SK-N-DZ (cell line): ENCODE measurements at regions not wholly inside any gene's neighbourhood (a gene's known extent, or its start where the extent isn't known, plus 50 kb on each side); places are given as distances from the start of the nearest gene placed in this dataset.
"Not testable (repeated sequence)": the region's sequence is repeated elsewhere in the genome, so short reads cannot be mapped to it uniquely, and the experiment has no call there.

Experiments
- DNase-seq: peaks from one replicate; pipeline ENCODE4 v3.0.0-alpha.2; 2015; ENCODE audit warnings: low spot score

DNA sequence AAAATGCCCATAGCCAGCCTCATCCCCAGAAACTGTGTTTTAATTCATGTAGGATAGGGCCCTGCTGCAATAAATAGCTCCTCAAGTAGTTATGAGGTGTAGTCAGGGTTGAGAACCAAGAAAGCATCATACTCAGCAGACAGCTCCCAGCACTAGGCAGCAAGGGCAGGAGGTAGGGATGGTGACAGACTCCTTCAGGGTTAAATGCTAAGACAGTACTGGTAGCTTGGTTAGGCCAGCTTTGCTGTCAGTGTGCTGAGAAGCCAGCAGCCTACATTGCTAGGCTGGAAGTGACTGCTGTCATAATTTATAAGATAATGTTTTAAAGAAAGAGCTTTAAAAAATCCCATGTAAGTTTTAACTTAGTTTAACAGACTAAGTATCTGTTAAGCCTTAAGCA, 113.9 kb upstream of the IMMP2L start:
- DNase-seq, result no peak

DNA sequence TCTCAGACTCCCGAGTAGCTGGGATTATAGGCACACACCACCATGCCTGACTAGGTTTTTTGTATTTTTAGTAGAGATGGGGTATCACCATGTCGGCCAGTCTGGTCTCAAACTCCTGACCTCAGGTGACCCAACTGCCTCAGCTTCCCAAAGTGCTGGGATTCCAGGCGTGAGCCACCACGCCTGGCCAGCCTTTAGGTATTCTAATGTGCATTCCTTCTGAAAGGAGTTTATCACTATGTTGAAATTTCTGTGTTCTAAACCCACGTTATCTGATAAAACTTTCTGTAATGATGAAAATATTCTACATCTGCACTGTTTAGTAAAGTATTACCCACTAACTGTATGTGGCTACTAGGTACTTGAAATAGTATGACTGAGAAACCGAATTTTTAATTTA, 110.6 kb upstream of the IMMP2L start:
- no peak for DNase-seq

DNA sequence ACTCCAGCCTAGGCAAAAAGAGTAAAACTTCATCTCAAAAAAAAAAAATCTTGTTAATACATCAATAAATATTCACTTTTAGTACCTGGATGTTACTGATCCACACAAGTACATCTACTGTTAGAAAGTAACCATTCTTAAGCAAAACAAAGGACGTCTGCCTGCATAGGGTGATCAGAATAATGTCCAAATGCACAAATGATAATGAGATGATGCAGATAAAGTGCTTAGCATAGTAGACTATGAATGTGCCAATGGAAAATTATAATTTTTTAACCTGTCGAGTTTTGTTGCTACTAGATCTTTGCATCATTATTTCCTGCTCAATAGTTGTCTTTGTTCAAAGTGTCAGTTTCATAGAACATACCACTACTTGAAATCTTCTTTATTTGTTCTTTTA, 109.6 kb upstream of the IMMP2L start:
- DNase-seq, result no peak

DNA sequence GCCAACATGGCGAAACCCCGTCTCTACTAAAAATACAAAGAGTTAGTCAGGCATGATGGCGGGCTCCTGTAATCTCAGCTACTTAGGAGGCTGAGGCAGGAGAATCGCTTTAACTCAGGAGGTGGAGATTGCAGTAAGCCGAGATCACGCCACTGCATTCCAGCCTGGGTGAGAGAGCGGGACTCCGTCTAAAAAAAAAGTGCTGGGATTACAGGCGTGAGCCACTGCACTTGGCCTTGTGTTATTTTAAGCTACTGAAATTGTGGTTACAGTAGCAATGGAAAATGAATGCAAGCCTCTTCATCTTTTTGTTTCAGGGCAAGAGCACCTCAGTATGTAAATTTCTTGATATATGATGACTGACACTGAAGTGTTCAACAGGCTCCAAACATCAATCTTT, 106.4 kb upstream of the IMMP2L start:
- DNase-seq, result no peak

DNA sequence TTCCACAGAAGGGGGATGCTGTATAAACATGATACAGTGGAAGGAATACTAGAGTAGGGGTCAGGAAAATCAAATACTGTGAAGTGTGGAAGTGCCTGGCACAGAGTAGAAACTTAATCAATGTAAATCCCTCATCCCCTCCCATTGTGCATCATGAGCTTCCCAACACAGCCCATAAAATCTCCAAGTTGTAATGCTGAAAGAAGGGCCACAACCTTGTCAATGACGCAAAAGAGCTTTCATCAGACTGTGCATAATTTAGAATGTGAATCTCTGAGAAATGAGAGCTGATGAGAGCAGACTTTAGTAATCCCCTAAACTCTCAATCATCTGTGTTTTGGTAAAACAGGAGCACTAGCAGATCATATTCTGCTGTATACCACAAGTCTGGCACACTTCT, 105.2 kb upstream of the IMMP2L start:
- DNase-seq, result no peak

DNA sequence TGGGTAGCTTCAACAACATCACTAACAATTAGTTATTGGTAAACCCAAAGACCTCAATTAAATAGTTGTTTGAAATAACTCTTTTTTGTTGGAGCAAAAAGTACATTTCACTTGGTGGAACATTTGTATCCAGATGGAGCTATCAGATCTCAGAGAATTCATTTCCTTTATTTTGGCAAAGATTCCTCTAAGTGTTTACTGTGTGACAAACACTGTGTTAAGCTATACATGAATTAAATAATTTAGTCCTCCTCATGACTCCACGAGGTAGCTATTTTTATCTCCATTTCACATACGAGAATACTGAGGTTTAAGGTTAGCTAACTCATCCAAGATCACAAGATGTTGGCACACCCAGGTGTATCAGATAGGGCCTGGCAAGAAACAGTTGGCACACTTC, 104.0 kb upstream of the IMMP2L start:
- no peak for DNase-seq

DNA sequence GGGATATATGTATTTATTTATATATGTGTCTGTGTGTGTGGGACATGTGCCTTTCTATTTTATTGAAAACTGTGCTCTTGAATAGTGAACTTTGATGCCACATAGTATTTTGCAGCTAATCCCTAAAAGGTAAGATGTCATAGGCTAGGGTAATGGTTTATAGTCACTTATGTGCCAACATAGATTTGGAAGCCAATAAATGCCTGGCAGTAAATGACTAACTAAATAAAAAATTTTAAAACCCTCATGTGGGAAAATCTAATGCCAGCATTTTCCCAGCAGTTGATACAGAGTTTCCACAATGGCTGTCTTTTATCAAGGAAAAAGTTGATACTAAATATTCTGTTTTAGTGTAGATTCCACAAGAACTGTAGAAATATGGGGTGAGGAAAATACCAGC, 101.5 kb upstream of the IMMP2L start:
- DNase-seq, result no peak

DNA sequence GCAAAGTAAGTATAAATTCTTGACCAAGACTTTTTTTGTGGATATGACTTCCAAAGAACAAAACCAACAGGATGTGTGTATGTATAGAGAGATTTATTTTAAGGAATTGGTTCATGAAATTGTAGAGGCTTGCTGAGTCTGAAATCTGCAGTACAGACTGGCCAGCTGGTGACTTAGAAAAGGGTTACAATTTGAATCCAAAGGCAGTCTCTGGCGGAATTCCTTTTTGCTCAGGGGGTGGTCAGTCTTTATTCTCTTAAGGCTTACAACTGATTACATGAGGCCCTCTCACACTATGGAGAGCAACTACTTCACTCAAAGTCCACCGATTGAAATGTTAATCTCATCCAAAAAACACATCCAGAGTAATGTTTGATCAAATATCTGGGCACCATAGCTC, 100.1 kb upstream of the IMMP2L start:
- DNase-seq, result no peak

DNA sequence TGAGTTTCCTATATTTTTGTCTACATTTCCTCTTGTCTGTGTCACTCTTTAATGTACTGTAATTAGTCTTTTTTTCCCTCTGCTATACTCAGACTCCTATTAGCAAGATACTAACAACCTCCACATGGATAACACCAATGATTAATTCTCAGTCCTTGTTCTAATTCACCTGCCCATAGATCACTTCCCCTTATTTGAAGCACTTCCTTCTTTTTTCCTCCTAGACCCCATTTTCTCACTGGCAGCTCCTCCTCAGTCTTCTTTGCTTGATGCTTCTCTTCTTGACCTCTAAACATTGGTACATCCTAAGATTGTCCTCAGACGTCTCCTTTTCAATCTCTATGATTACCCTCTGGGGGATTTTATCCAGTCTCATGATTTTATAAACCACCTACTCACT, 98.2 kb upstream of the IMMP2L start:
- DNase-seq, result no peak

DNA sequence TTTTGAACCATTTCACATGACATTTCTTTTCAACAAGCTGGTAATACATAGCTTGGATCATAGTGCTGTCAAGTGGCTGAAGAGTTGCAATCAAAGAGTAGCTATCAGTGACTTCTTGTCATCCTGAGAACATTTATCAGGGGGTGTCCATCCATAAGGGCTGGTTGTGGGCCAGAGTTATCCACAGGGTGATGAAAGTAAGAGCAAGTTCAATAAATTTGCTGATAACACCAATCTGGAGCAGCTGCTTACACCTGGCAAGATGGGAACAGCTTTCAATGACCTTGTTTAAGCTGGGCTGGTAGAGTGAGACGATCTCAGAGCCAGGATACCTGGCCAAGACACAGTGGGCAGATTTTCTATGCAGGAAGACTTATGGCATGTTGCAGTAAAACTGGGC, 96.3 kb upstream of the IMMP2L start:
- DNase-seq, result no peak

DNA sequence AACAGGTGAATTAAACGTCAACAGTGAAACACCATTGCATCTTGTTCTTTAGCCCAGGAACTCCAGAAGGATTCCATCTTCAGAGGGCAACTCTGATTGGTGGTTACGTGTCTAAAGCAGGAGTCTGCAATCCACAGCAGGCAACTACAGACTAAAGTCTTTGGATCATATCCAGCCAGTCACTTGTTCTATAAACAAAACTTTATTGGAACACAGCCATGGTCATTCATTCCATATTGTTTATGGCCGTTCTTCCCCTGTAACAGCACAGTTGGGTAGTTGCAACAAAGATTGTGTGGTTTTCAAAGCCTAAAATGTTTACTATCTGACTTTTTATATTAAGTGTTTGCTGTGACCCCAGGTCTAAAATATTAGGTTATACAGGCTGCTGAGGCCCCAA, 94.7 kb upstream of the IMMP2L start:
- no peak for DNase-seq

DNA sequence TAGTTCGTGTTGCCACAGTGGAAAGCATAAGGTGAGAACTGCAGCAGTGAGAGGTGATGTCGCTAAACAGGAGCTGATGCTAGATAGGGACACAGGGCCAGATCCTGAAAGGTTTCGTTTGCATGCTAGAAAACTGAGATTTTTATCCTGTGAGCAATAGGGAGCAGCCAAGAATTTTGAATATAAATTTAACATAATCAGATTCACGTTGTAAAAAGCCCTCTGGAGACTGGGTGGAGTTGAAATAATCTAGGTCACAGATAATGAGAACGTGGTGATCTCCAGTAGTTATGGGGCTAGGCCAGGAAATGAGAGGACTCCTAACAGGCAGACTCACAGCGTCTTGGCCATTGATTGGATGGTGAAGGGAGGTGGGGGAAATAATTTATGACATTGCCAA, 92.1 kb upstream of the IMMP2L start:
- no peak for DNase-seq

DNA sequence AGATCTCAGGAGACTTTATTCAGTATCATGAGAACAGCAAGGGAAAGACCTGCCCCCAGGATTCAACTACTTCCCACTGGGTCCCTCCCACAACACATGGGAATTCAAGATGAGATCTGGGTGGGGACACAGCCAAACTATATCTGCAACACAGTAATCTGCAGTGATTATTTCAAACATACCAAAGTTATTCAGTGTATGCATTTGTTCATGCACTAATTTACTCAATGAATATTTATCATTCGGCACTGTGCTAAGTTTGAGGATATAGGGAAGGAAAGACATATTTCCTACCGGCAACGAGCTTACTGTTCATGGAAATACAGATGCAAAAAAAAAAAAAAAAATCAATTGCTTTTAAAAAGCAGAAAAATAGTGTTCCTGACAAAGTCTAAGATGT, 91.6 kb upstream of the IMMP2L start:
- DNase-seq, result no peak

DNA sequence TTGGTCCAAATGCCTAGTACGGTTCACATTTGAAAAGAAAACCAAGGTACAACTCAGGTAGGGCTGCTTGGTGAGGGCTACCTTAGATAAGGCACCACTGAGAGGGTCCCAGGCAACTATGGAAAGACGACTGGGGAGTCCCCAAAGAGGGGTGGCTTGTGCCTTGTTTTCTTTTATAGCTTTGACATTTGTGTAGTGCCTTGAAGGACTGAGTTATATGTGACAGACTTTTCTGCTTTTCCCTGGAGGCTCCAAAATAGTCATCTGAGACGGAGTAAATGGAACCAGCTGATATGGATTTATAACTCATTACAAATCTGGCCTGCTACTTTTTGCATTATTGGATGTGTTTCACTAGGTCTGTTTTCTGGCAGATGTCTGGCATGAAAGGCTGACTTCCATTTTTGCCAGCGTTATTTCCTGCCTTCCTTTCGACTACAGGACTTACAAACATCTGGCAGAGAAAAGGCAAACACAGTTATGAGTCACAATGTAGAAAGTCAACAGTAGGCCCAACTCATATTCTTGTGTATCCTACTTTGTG, 88.2 kb upstream of the IMMP2L start:
- peak; percentile 55 for DNase-seq

DNA sequence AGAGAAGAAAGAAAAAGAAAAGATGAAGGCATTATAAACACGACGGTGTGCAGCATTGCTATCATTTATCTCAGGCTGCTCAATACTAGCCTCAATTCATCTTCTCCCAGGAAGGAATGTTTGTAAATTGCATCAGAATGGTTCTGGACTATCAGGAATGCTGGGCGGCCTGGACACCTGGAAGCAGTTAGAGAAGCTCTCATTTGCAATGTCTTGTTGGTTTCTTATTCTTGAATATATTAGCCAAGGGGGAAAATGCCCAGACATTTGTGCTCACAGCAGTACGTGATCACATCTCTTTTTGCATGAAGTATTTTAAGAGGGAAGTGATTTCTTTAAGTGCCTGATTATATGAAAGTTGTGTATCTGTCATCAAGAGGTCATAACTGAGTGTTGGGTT, 85.6 kb upstream of the IMMP2L start:
- no peak for DNase-seq

DNA sequence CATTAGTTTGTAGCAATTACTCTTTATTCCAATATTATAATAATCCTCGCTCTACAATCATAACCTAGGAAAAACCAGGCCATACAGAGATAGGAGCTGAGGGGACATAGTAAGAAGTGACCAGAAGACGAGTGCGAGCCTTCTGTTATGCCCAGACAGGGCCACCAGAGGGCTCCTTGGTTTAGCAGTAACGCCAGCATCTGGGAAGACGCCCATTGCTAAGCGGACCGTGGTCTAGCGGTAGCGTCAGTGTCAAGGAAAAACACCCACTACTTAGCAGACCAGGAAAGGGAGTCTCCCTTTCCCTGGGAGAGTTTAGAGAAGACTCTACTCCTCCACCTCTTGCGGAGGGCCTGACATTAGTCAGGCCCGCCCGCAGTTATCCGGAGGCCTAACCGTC, 82.3 kb upstream of the IMMP2L start:
- DNase-seq, result not testable (repeated sequence)

DNA sequence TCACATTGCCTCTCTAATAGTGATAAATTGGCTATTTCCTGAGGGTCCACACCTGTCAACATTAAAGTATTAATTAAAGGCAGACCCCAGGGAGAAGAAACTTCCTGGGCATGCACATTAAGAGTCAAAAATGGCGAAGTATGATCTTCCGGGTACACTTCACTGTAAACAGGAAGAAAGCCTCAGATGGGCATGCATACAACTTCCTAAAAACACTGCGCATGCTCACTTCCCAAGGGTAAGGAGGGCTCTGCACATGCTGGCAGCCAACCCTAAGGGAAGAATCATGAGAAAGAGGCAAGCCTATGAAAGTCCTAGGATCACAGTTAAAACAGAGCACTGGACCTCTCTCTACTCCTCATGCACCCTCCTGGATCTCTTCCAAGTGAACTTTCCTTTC, 80.1 kb upstream of the IMMP2L start:
- no peak for DNase-seq

DNA sequence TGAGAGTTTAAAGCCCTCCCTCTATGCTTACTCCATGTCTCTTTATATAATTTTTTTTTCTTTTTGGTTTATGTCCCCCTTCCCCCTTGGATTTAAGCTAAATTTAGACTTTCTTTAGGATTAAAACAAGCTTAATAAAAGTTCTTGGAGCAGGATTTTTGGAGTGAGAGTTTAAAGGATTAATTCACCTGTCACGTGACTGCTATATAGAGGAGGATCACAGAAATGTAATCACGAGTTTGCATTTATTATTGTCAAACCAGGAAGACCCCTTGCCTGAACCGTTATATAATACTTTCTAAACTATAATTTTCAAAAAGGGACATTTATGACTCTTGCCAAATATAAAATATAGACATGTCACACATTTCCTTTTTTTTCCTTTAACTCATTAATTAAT, 78.1 kb upstream of the IMMP2L start:
- no peak for DNase-seq

DNA sequence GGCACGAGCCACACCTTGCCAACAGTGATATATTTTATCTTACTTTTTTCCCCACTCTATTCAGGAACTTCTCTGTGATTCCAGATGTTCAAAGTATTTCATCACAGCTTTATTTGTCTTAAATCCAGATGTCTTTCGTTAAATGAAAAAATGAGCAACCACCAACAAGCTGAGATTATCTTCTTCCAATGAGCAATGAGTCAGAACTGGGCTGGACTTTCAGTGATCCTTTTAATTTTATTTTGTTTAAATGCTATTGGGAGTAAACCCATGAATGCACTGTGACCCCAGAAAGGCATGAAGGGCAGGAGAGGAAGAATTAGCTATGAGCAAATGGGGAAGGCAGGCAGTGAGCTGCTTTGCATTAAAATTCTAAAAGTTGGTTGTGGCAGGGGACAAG, 77.6 kb upstream of the IMMP2L start:
- no peak for DNase-seq

DNA sequence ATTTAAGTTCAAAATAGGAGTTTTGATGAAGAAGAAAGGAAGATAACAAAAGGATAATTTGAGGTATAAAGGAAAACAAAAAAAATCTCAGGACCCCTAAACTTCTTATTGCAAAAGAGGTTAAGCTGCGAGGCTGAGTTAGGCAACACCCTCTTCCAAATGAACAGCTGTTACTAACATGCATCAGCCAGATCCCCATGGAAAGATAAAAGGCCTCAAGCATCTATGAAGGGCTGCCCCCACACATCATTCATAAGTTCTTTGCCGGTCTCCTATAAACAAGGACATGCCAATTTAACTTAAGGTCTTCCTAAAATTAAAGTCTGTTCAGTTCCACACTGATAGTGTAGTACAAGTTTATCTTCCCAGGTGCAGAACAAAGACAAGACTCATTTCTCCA, 75.8 kb upstream of the IMMP2L start:
- no peak for DNase-seq

DNA sequence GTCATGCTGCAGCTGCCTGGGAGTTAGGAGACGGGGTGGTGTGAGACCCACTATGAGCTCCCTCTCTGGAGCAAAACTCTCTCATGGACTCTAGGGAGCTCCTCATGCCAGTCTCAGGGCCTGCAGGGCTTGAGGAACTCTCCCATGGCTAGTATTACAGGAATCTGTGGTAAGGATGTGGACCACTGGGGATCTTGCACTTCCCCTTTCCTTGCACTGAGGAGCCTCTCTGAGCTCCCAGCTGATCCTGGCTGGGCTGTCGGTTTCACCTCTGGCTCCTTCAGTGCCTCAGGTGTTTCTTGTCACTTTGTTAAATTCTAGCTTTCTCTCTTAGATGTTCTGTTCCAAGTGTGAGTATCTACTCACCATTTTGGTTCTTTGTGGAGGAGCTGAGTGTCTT, 71.6 kb upstream of the IMMP2L start:
- DNase-seq, result no peak

DNA sequence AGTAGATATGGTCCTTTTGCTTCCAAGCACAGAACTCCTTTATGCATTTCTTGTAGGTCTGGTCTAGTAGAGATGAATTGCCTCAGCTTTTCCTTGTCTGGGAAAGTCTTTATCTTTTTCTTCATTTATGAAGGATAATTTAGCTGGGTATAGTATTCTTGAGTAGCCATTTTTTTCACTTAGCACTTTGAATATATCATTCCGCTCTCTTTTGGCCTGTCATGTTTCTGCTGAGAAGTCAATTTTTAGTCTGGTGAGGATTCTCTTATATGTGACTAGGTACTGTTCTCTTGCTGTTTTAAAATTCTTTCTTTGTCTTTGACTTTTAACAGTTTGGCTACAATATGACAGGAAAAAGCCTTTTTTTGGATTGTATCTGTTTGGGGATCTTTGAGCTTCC, 68.6 kb upstream of the IMMP2L start:
- DNase-seq, result no peak

DNA sequence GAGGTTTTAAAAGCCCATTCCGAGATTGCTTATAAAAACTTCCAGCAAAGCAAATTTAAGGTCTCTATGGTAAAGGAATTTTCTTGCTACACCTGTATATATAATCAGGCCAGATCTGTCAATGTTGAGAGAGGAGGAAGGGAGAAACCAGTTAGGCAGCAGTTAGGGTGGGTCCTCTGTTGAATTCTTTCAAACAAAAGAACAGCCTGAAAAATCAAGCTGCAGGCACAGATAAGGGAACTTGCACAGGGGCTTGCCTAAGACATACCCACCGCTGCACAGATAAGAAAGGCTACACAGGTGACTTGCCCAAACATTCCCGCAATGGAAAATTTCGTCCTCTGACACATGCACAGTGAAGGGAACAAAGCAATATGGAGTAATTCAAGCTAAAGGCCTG, 59.8 kb upstream of the IMMP2L start:
- DNase-seq, result no peak
